ENCODE measurements at regions not wholly inside any gene's neighbourhood (a gene's known extent, or its start where the extent isn't known, plus 50 kb on each side); places are given as distances from the start of the nearest gene placed in this dataset.

- Histone ChIP-seq H3K27me3 (ENCODE audit: control insufficient read depth in 3 of 3, insufficient read depth in 3 of 3, low read length in 3 of 3) (no peaks in the 10 kb centered on the region), H3K9ac (ENCODE audit: low read depth in 1 of 3, low read length in 3 of 3) (no peak overlapping the region), H3K4me3 (ENCODE audit: low read length in 3 of 3) (no peak overlapping the region), H3K9me3 (ENCODE audit: control insufficient read depth in 3 of 3, low read length in 3 of 3) (no peaks in the 10 kb centered on the region), H3K4me1 (ENCODE audit: control insufficient read depth in 3 of 3, insufficient read depth in 3 of 3, low read length in 3 of 3) (no peaks in the 10 kb centered on the region), H3K36me3 (ENCODE audit: control insufficient read depth in 3 of 3, insufficient read depth in 3 of 3, low read length in 3 of 3) (no peaks in the 10 kb centered on the region), H3K27ac (ENCODE audit: low read depth, low read length) (no peak overlapping the region)
Observed at GRCh38 chr21:26669215-26669764, 96.2 kb upstream of the CYYR1 start.

DNA sequence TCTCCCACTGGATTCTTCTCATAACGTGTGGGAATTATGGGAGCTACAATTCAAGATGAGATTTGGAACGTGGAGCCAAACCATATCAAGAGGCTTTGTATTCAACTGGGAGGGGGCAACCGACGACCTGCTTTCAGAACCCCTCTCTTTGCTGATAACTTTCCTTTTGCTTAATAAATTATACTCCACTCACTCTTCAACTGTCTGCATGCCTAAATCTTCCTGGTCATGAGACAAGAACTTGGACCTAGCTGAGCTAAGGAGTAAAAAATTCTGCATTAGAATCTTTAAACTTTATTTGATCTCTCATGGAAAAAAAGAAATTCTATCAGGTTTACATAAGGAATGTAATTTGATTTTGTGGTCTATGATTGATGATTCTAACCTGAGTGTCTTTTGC is 86.7 kb upstream of the CYYR1 start:
- Histone ChIP-seq H3K4me3 (ENCODE audit: low read length in 3 of 3) (no peak overlapping the region), H3K27me3 (ENCODE audit: control insufficient read depth in 3 of 3, insufficient read depth in 3 of 3, low read length in 3 of 3) (no peaks in the 10 kb centered on the region), H3K27ac (ENCODE audit: low read depth, low read length) (no peak overlapping the region), H3K36me3 (ENCODE audit: control insufficient read depth in 3 of 3, insufficient read depth in 3 of 3, low read length in 3 of 3) (no peaks in the 10 kb centered on the region), H3K4me1 (ENCODE audit: control insufficient read depth in 3 of 3, insufficient read depth in 3 of 3, low read length in 3 of 3) (no peaks in the 10 kb centered on the region), H3K9ac (ENCODE audit: low read depth in 1 of 3, low read length in 3 of 3) (no peak overlapping the region), H3K9me3 (ENCODE audit: control insufficient read depth in 3 of 3, low read length in 3 of 3) (no peaks in the 10 kb centered on the region)

GRCh38 chr21:26659182-26659581 is 86.1 kb upstream of the CYYR1 start:
- H3K4me3 ChIP-seq (ENCODE audit: low read length in 3 of 3): no peak overlapping the region
- no peaks in the 10 kb centered on the region for H3K27me3 ChIP-seq (ENCODE audit: control insufficient read depth in 3 of 3, insufficient read depth in 3 of 3, low read length in 3 of 3)
- no peaks in the 10 kb centered on the region for H3K36me3 ChIP-seq (ENCODE audit: control insufficient read depth in 3 of 3, insufficient read depth in 3 of 3, low read length in 3 of 3)
- H3K9ac ChIP-seq (ENCODE audit: low read depth in 1 of 3, low read length in 3 of 3): no peak overlapping the region
- H3K4me1 ChIP-seq (ENCODE audit: control insufficient read depth in 3 of 3, insufficient read depth in 3 of 3, low read length in 3 of 3): no peaks in the 10 kb centered on the region
- no peak overlapping the region for H3K27ac ChIP-seq (ENCODE audit: low read depth, low read length)
- H3K9me3 ChIP-seq (ENCODE audit: control insufficient read depth in 3 of 3, low read length in 3 of 3): no peaks in the 10 kb centered on the region

DNA sequence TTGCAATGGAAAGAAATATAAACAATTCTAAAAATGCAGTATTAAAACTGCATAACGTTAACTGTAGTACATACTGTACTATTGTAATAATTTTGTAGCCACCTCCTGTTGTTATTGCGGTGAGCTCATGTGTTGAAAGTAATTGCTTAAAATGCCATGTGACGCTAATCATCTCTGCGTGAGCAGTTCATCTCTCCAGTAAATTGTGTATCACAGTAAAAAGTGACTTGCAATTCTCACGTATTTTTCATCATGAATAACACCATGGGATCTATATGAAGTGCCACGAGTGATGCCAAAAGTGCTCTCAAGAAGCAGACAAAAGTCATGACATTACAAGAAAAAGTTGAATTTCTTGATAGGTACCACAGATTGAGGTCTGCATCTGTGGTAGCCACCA is 82.4 kb upstream of the CYYR1 start:
- Histone ChIP-seq H3K36me3 (ENCODE audit: control insufficient read depth in 3 of 3, insufficient read depth in 3 of 3, low read length in 3 of 3) (no peaks in the 10 kb centered on the region), H3K9me3 (ENCODE audit: control insufficient read depth in 3 of 3, low read length in 3 of 3) (no peaks in the 10 kb centered on the region), H3K4me3 (ENCODE audit: low read length in 3 of 3) (no peak overlapping the region), H3K4me1 (ENCODE audit: control insufficient read depth in 3 of 3, insufficient read depth in 3 of 3, low read length in 3 of 3) (no peaks in the 10 kb centered on the region), H3K9ac (ENCODE audit: low read depth in 1 of 3, low read length in 3 of 3) (no peak overlapping the region), H3K27ac (ENCODE audit: low read depth, low read length) (no peak overlapping the region), H3K27me3 (ENCODE audit: control insufficient read depth in 3 of 3, insufficient read depth in 3 of 3, low read length in 3 of 3) (no peaks in the 10 kb centered on the region)

GRCh38 chr21:26653430-26653829 is 80.3 kb upstream of the CYYR1 start:
- Histone ChIP-seq H3K27me3 (ENCODE audit: control insufficient read depth in 3 of 3, insufficient read depth in 3 of 3, low read length in 3 of 3) (no peaks in the 10 kb centered on the region), H3K9ac (ENCODE audit: low read depth in 1 of 3, low read length in 3 of 3) (no peak overlapping the region), H3K4me1 (ENCODE audit: control insufficient read depth in 3 of 3, insufficient read depth in 3 of 3, low read length in 3 of 3) (no peaks in the 10 kb centered on the region), H3K4me3 (ENCODE audit: low read length in 3 of 3) (no peak overlapping the region), H3K9me3 (ENCODE audit: control insufficient read depth in 3 of 3, low read length in 3 of 3) (no peaks in the 10 kb centered on the region), H3K36me3 (ENCODE audit: control insufficient read depth in 3 of 3, insufficient read depth in 3 of 3, low read length in 3 of 3) (no peaks in the 10 kb centered on the region), H3K27ac (ENCODE audit: low read depth, low read length) (no peak overlapping the region)

GRCh38 chr21:26652854-26653253 is 79.8 kb upstream of the CYYR1 start:
- Histone ChIP-seq H3K27me3 (ENCODE audit: control insufficient read depth in 3 of 3, insufficient read depth in 3 of 3, low read length in 3 of 3) (no peaks in the 10 kb centered on the region), H3K9ac (ENCODE audit: low read depth in 1 of 3, low read length in 3 of 3) (no peak overlapping the region), H3K4me3 (ENCODE audit: low read length in 3 of 3) (no peak overlapping the region), H3K4me1 (ENCODE audit: control insufficient read depth in 3 of 3, insufficient read depth in 3 of 3, low read length in 3 of 3) (no peaks in the 10 kb centered on the region), H3K9me3 (ENCODE audit: control insufficient read depth in 3 of 3, low read length in 3 of 3) (no peaks in the 10 kb centered on the region), H3K27ac (ENCODE audit: low read depth, low read length) (no peak overlapping the region), H3K36me3 (ENCODE audit: control insufficient read depth in 3 of 3, insufficient read depth in 3 of 3, low read length in 3 of 3) (no peaks in the 10 kb centered on the region)

- no peak overlapping the region for H3K27ac ChIP-seq (ENCODE audit: low read depth, low read length)
- no peaks in the 10 kb centered on the region for H3K4me1 ChIP-seq (ENCODE audit: control insufficient read depth in 3 of 3, insufficient read depth in 3 of 3, low read length in 3 of 3)
- no peak overlapping the region for H3K4me3 ChIP-seq (ENCODE audit: low read length in 3 of 3)
- H3K9ac ChIP-seq (ENCODE audit: low read depth in 1 of 3, low read length in 3 of 3): no peak overlapping the region
- no peaks in the 10 kb centered on the region for H3K27me3 ChIP-seq (ENCODE audit: control insufficient read depth in 3 of 3, insufficient read depth in 3 of 3, low read length in 3 of 3)
- H3K36me3 ChIP-seq (ENCODE audit: control insufficient read depth in 3 of 3, insufficient read depth in 3 of 3, low read length in 3 of 3): no peaks in the 10 kb centered on the region
- H3K9me3 ChIP-seq (ENCODE audit: control insufficient read depth in 3 of 3, low read length in 3 of 3): no peaks in the 10 kb centered on the region
Observed at GRCh38 chr21:26641062-26641461, 68.0 kb upstream of the CYYR1 start.

- no peaks in the 10 kb centered on the region for H3K9me3 ChIP-seq (ENCODE audit: control insufficient read depth in 3 of 3, low read length in 3 of 3)
- no peak overlapping the region for H3K9ac ChIP-seq (ENCODE audit: low read depth in 1 of 3, low read length in 3 of 3)
- H3K27ac ChIP-seq (ENCODE audit: low read depth, low read length): no peak overlapping the region
- no peaks in the 10 kb centered on the region for H3K4me1 ChIP-seq (ENCODE audit: control insufficient read depth in 3 of 3, insufficient read depth in 3 of 3, low read length in 3 of 3)
- no peaks in the 10 kb centered on the region for H3K36me3 ChIP-seq (ENCODE audit: control insufficient read depth in 3 of 3, insufficient read depth in 3 of 3, low read length in 3 of 3)
- H3K4me3 ChIP-seq (ENCODE audit: low read length in 3 of 3): no peak overlapping the region
- H3K27me3 ChIP-seq (ENCODE audit: control insufficient read depth in 3 of 3, insufficient read depth in 3 of 3, low read length in 3 of 3): no peaks in the 10 kb centered on the region
Observed at GRCh38 chr21:26637201-26637745, 64.2 kb upstream of the CYYR1 start.

DNA sequence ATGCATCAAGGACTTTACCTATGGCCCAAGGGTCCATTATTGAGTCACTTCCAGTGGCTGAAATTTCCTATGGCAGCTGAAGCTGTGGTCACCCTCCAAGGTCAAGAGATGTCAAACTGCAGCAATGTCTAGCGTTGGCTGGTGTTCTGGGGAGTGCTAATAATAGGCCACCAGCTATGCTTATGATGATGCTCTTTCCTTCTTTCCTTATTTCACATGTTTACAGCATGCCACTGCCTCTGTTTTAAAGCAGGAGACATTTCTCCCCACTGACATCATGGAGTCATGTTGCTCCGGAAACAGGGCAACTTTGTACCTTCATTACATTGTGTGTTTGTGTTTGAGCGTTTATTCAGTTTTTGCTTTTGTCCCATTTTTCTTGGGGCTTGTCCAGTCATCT is 62.6 kb upstream of the CYYR1 start:
- Histone ChIP-seq H3K27me3 (ENCODE audit: control insufficient read depth in 3 of 3, insufficient read depth in 3 of 3, low read length in 3 of 3) (no peaks in the 10 kb centered on the region), H3K27ac (ENCODE audit: low read depth, low read length) (no peak overlapping the region), H3K4me3 (ENCODE audit: low read length in 3 of 3) (no peak overlapping the region), H3K9me3 (ENCODE audit: control insufficient read depth in 3 of 3, low read length in 3 of 3) (no peaks in the 10 kb centered on the region), H3K9ac (ENCODE audit: low read depth in 1 of 3, low read length in 3 of 3) (no peak overlapping the region), H3K4me1 (ENCODE audit: control insufficient read depth in 3 of 3, insufficient read depth in 3 of 3, low read length in 3 of 3) (no peaks in the 10 kb centered on the region), H3K36me3 (ENCODE audit: control insufficient read depth in 3 of 3, insufficient read depth in 3 of 3, low read length in 3 of 3) (no peaks in the 10 kb centered on the region)

GRCh38 chr21:26632691-26633090 is 59.6 kb upstream of the CYYR1 start:
- Histone ChIP-seq H3K9me3 (ENCODE audit: control insufficient read depth in 3 of 3, low read length in 3 of 3) (no peaks in the 10 kb centered on the region), H3K36me3 (ENCODE audit: control insufficient read depth in 3 of 3, insufficient read depth in 3 of 3, low read length in 3 of 3) (no peaks in the 10 kb centered on the region), H3K4me3 (ENCODE audit: low read length in 3 of 3) (no peak overlapping the region), H3K27me3 (ENCODE audit: control insufficient read depth in 3 of 3, insufficient read depth in 3 of 3, low read length in 3 of 3) (no peaks in the 10 kb centered on the region), H3K27ac (ENCODE audit: low read depth, low read length) (no peak overlapping the region), H3K9ac (ENCODE audit: low read depth in 1 of 3, low read length in 3 of 3) (no peak overlapping the region), H3K4me1 (ENCODE audit: control insufficient read depth in 3 of 3, insufficient read depth in 3 of 3, low read length in 3 of 3) (no peaks in the 10 kb centered on the region)
